ENCODE measurements at regions not wholly inside any gene's neighbourhood (a gene's known extent, or its start where the extent isn't known, plus 50 kb on each side); places are given as distances from the start of the nearest gene placed in this dataset.

DNA sequence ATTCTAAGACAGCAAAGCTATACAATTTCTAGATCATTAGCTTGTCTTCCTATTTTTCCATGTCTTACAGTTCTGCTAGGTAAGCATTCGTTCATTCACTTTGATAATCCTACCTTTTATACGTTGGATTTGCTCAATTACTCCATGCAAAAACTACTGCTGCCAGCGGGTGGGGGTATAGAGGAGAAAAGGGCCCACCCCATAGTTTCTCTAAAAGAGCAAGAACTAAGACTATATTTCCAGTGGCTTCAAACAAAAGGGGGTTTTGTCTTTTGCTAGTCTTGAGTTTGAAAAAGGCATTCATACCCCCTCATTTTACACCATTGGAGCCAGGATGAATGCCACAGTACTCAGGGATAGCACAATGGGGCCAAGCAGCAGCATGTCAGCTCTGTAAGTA lies 155.7 kb downstream of the WT1 start:
- DNase-seq: no peak

GRCh38 chr11:32280339-32280738 lies 155.0 kb downstream of the WT1 start:
- DNase-seq: no peak

- no peak for DNase-seq
These were observed 147.1 kb downstream of the WT1 start for GRCh38 chr11:32288276-32288675.

DNA sequence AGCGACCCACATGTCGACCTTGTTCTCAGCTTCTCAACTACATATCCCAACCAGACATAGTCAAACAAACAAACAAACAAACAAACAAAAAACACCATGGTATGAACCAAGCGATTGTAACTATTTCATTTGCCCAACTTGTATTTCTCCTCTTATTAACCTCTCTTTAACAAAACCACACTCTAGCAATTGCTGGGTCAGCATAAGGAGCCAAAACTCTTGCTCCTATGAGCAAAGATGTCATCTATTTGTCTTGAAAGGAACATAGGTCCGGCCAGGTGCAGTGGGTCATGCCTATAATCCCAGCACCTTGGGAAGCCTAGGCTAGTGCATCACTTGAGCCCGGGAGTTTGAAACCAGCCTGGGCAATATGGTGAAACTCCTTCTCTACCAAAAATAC lies 145.6 kb downstream of the WT1 start:
- no peak for DNase-seq

GRCh38 chr11:32290783-32291182 lies 144.6 kb downstream of the WT1 start:
- DNase-seq: no peak

DNA sequence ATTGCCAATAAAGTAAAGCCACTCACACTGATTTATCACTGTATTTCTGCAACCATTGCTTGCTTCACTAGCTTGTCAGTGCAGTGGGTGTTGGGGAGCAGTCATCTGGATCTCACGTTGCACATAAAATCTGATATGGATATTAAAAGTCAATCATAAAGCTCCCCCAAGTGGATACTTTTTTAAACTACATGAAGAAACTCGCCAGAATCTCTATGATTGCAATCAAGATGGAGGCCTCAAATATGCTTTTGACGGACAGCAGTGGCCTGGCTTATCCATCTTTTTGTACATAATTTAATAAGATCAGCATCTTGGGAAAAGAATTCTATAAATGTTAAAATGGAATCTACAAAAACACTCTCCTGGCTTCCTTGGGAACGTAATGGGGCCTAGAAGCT lies 137.7 kb downstream of the WT1 start:
- DNase-seq: peak in 1 of 2 experiments; percentile 51

- no peak for DNase-seq
These were observed 132.5 kb downstream of the WT1 start for GRCh38 chr11:32302826-32303225.

DNA sequence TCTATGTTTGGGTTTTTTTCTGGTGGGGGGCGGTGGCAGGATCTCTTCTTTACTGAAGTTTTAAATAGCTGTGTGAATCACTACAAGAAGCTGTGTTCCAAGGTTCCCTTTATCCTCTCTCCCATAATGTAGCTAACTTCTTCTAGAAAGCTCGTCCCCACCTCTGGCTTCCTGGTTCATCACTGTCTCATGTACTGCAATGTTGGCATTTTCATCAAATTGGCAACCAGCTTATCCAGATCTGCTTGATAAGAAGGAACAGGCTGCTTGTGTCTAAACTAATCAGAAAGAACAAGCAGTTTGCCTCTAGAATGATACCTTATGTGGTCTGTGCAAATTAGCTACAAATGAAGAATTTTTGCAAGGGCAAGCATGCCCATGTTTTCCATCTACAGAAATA lies 130.8 kb downstream of the WT1 start:
- DNase-seq: no peak

GRCh38 chr11:32305460-32305859 lies 129.9 kb downstream of the WT1 start:
- no peak for DNase-seq

GRCh38 chr11:32307471-32307870 lies 127.9 kb downstream of the WT1 start:
- DNase-seq: no peak

DNA sequence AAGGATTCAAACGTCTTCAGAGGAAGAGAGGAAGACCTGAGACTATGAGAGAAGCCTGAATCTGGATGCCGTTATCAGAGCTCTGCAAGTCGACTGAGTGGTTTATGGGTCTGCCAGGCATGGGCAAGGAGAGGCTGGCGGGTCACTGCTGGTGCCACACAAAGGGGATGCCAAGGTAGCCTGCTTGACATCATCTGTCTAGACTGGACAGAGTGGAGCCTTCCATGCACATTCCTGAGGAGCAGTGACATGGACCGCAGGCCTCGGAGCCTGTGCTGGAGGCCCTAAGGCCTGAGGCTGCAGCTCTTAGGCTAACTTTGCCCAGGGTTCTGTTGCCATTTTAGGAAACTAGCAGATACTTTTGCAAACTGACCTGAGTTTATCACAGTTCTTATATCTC lies 127.4 kb downstream of the WT1 start:
- DNase-seq: no peak

DNA sequence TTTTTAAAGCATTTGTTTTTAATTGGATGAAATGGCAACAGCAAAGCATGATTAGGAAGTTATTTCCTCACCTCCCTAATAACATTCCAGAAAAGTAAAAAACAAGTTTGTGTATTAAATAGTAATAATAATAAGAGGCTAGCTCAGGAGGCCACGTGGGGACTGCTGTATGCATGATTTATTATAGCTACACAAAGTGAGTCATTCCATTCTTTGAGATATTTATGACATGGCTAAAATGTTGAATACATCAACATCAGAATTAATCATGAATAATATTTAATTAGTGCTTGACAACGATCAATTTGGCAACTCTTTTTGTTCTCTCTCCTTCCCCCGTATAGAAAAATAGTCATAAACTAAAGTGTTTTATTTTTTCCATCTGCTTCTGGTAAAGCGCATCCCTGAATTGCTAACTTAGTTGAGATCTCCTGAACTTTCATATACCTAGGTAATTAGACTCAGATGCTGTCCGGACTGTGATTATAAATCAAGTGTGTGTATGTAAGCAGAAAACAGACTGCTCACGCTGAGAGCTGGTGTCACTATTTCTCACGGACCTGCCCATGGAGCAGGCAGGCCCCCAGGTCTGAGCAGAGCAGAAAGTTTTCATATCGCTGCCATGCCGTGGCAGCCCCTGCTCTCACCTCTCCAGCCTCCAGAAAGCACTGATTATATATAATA lies 125.7 kb downstream of the WT1 start:
- DNase-seq: no peak

DNA sequence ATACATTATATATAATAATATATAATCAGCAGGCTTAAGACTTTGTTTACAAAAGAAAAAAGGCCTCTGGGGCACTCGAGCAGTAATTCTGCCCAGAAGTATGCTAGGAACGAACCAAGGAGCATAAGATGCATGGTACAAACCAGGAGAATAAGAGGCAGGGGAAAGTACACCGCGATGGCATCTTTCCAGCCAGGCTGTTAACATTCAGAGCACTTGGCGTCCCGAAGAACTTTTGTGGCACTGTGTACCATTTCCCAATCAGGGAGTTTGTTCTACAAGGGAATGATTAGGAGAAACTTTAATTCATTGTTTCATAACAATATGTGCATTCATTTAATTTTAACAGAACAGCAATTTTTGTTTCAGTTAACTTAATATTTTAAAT lies 125.1 kb downstream of the WT1 start:
- no peak for DNase-seq

DNA sequence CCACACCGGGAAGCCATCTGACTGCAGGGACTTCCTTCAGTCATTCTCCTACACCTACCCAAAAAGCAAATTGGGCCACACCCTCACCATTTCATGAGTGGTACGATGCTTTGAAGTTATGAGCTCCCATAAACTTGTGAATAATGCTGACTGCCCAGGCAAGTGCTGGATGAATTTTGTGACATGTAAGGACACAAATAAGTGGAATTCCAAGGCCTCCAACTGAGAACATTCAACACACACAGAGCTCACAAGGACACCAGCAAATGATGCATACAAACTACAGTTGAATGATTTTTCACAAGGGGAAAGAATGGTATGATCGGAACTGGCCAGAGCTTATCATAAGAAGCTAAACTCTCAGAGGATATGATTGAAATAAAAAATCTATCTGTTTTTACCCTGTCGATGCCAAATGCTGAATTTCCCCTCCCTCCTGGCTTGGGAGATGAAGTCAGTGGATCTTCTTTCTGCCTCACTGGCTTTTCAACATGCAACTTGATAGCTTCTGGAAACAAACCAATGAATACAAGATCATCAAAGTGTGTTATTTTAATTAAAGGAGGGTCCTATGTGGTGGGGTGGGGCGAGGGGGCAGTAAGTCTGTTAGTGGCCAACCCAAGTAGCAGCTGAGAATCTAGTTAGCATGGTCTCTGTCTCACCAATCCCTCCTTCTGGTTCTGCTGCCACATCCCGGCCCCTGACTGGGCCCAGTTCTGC lies 123.8 kb downstream of the WT1 start:
- no peak for DNase-seq

- DNase-seq: no peak
These were observed 123.0 kb downstream of the WT1 start for GRCh38 chr11:32312206-32312817.

DNA sequence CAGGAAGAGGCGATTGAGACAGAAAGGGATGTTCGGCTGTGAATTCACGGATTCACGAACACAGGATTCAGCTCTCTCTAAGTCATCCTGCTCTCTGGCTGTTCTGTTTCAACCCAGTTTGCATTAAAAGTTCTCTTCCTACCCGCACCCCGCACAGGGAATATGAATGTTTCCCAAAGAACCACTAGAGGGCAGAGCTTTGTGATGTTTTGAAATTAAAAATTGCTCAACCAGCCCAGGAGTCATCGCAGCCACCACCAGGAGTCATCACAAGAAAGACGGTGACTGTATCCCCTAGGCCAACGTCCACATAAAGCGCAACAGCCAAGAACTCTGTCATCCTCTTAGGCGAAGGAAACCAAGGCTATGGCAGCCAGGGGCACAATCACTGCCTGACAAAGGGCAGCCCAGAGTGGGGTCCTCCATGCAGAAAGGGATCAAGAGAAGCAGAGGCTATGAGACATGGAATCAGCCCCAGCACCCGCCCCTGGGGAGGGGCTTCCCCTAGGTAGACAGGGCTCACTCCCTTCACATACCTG lies 122.4 kb downstream of the WT1 start:
- DNase-seq: peak; percentile 31 to 62

GRCh38 chr11:32313477-32313876 lies 121.9 kb downstream of the WT1 start:
- DNase-seq: no peak

GRCh38 chr11:32315121-32315520 lies 120.2 kb downstream of the WT1 start:
- no peak for DNase-seq

- DNase-seq: no peak
These were observed 119.1 kb downstream of the WT1 start for GRCh38 chr11:32316232-32316631.

- no peak for DNase-seq
These were observed 118.3 kb downstream of the WT1 start for GRCh38 chr11:32316858-32317642.

DNA sequence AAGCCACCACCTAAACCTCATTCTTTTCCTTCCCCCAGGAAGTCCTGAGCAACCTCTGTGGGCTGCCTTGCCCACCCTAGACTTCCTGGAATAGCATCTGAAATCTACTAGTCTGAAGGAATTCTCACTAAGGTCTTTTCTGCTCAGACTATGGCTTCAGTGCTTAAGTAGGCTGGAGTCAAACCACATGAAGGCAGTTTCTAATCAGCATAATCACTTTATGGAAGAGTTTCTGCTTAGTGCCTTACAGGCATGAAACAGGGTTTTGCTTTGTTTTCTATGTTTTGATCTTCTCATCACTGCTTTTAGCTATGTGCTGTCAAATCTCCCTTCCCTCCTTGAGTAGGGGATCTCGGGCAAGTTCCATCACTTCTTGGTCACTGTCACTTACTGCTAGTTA lies 117.7 kb downstream of the WT1 start:
- DNase-seq: no peak

DNA sequence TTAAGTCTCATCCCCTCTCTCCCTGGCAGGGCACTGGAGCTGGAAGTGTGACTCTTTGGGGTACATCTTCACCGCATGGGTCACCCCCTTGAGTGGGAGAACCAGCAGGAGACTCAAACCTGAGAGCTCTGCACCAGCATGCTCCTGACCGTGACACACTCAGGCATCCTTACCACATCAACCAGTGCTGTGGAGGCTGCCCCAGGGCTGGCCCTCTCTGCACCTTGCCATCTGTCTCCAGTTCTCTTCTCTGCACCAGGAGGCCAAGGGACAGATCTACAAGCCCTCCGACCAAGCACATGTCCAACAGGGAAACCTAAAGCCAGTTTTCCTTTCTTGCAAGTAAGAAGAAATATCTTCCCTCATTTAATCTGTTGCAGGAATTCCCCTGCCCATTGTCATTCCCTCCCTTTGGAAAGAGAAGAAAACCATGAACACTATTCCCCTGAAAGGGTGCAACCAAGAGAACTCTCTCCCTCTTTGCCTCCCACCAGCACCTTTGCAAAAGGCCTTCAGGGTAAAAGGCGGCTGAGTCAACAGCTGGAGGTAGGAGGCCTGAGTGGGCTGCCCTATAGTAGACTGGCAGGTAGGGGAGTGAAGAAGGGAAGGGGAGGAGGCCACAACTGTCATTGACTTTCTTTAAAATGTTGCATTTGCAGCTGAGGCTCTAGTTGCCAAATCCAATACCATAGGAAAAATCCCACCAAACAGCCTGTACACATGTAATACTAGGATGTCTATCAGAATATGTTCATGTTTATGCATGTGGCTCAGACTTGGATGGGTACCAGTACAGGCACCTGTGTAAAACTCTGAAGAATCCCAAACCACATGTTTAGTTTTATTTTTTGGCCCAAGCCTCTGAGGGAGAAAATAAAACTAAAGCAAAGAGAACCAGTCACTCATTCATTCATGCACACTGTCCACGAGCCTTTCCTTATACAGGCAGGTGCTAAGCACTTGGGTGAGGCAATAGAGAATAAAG lies 117.0 kb downstream of the WT1 start:
- no peak for DNase-seq

All from SW 1271 (cell line).